GM18507 (cell line): ENCODE measurements at regions not wholly inside any gene's neighbourhood (a gene's known extent, or its start where the extent isn't known, plus 50 kb on each side); places are given as distances from the start of the nearest gene placed in this dataset.
"Not testable (repeated sequence)": the region's sequence is repeated elsewhere in the genome, so short reads cannot be mapped to it uniquely, and the experiment has no call there.

Source experiments
- DNase-seq: peaks from one replicate; pipeline ENCODE4 v3.0.0; 2011; ENCODE audit warnings: low read depth; ENCODE audit not compliant: insufficient read length; ENCODE audit errors: extremely low spot score
- FAIRE-seq: peaks from 2 replicates; lab custom pipeline; 2011; peaks lifted over from hg19 to GRCh38; lab: Jason Lieb, UNC

- no peak for DNase-seq
- no peak for FAIRE-seq
Measured at GRCh38 chr21:15119486-15119885, 54.7 kb upstream of the NRIP1 start.

GRCh38 chr21:15121097-15121654, 56.4 kb upstream of the NRIP1 start:
- FAIRE-seq = no peak

GRCh38 chr21:15121655-15122120, 56.9 kb upstream of the NRIP1 start:
- DNase-seq (no peak), FAIRE-seq (no peak)

More at GRCh38 chr21:15121097-15121654, 56.4 kb upstream of the NRIP1 start:
- DNase-seq = no peak

GRCh38 chr21:15122241-15122640, 57.4 kb upstream of the NRIP1 start:
- FAIRE-seq = no peak
- no peak for DNase-seq

- DNase-seq = no peak
- FAIRE-seq = no peak
Measured at GRCh38 chr21:15124731-15125130, 59.9 kb upstream of the NRIP1 start.

- DNase-seq (no peak), FAIRE-seq (no peak)
Measured at GRCh38 chr21:15126948-15127347, 62.1 kb upstream of the NRIP1 start.

GRCh38 chr21:15127437-15127836, 62.6 kb upstream of the NRIP1 start:
- FAIRE-seq = no peak
- DNase-seq = no peak

GRCh38 chr21:15128267-15128666, 63.5 kb upstream of the NRIP1 start:
- DNase-seq (no peak), FAIRE-seq (no peak)

- DNase-seq, FAIRE-seq: not testable (repeated sequence)
Measured at GRCh38 chr21:15128714-15129113, 63.9 kb upstream of the NRIP1 start.

GRCh38 chr21:15130326-15130725, 65.5 kb upstream of the NRIP1 start:
- FAIRE-seq (no peak), DNase-seq (no peak)

- FAIRE-seq (no peak), DNase-seq (no peak)
Measured at GRCh38 chr21:15130751-15131150, 66.0 kb upstream of the NRIP1 start.

- no peak for FAIRE-seq
- no peak for DNase-seq
Measured at GRCh38 chr21:15132781-15133180, 68.0 kb upstream of the NRIP1 start.

- DNase-seq = no peak
- no peak for FAIRE-seq
Measured at GRCh38 chr21:15134701-15135470, 70.1 kb upstream of the NRIP1 start.

- DNase-seq (no peak), FAIRE-seq (no peak)
Measured at GRCh38 chr21:15135867-15136629, 71.2 kb upstream of the NRIP1 start.

GRCh38 chr21:15138490-15138889, 73.7 kb upstream of the NRIP1 start:
- DNase-seq = no peak
- no peak for FAIRE-seq

GRCh38 chr21:15139898-15140297, 75.1 kb upstream of the NRIP1 start:
- no peak for FAIRE-seq

GRCh38 chr21:15140321-15141019, 75.7 kb upstream of the NRIP1 start:
- no peak for FAIRE-seq
- no peak for DNase-seq

More at GRCh38 chr21:15139898-15140297, 75.1 kb upstream of the NRIP1 start:
- no peak for DNase-seq

GRCh38 chr21:15141261-15141970, 76.6 kb upstream of the NRIP1 start:
- FAIRE-seq = no peak
- no peak for DNase-seq

GRCh38 chr21:15144026-15144425, 79.2 kb upstream of the NRIP1 start:
- FAIRE-seq (no peak), DNase-seq (no peak)
